Nephron progenitor cell (in vitro differentiated cells): ENCODE measurements at regions not wholly inside any gene's neighbourhood (a gene's known extent, or its start where the extent isn't known, plus 50 kb on each side); places are given as distances from the start of the nearest gene placed in this dataset.

ENCODE experiments used
- DNase-seq: peaks from one replicate; pipeline ENCODE4 v3.0.0; 2021
- H3K27ac Mint-ChIP-seq: 2 replicates; pipeline ENCODE4 v1.8.0; 2021; ENCODE audit warnings: mild to moderate bottlenecking, moderate library complexity, mixed read lengths
- H3K27me3 Mint-ChIP-seq: 2 replicates; pipeline ENCODE4 v1.8.0; 2021; ENCODE audit warnings: mild to moderate bottlenecking, low read depth, mixed read lengths; ENCODE audit not compliant: poor library complexity
- H3K36me3 Mint-ChIP-seq: 2 replicates; pipeline ENCODE4 v1.8.0; 2021; ENCODE audit warnings: low read depth, mixed read lengths
- H3K4me1 Mint-ChIP-seq: 2 replicates; pipeline ENCODE4 v1.8.0; 2021; ENCODE audit warnings: mixed read lengths
- H3K4me3 Mint-ChIP-seq: 2 replicates; pipeline ENCODE4 v1.8.0; 2021; ENCODE audit warnings: mild to moderate bottlenecking, moderate library complexity, mixed read lengths
- H3K9me3 Mint-ChIP-seq: 2 replicates; pipeline ENCODE4 v1.8.0; 2021; ENCODE audit warnings: mild to moderate bottlenecking, moderate library complexity, mixed read lengths
- CTCF ChIP-seq: fragments of 200-600 bp; sonication (generic); IDR thresholded peaks from 2 replicates; pipeline ENCODE4 v1.5.0; 2021; ENCODE audit warnings: antibody characterized with exemption

DNA sequence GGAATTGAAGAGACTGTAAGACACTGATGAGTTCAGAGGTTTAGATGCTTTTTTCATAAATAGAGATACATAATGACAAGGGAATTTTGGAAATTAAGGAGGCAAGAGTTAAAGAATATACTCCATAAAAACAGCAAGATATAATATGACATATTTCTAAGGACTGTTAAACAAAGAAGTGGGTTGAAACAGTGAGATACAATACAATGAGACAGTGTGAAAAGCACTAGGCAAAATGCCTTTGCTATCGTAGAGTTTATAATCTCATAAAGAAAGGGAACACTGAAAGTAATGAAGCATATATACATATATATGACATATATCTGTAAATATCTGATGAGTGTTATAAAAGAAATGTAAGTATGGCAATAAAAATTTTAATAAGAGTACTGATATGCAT is 1496.2 kb downstream of the TECRL start:
- TF ChIP-seq CTCF = no peak
- Mint-ChIP-seq H3K27ac (no peak overlapping the region), H3K4me3 (no peak overlapping the region), H3K9me3 (no peaks in the 10 kb centered on the region), H3K36me3 (no peaks in the 10 kb centered on the region), H3K4me1 (no peaks in the 10 kb centered on the region), H3K27me3 (no peaks in the 10 kb centered on the region)
- no peak for DNase-seq

- Mint-ChIP-seq H3K4me1 (no peaks in the 10 kb centered on the region), H3K27me3 (no peaks in the 10 kb centered on the region), H3K4me3 (no peak overlapping the region), H3K27ac (no peak overlapping the region), H3K36me3 (no peaks in the 10 kb centered on the region), H3K9me3 (no peaks in the 10 kb centered on the region)
- DNase-seq = no peak
- no peak for TF ChIP-seq CTCF
Observed at GRCh38 chr4:62912531-62912930, 1496.7 kb downstream of the TECRL start.

GRCh38 chr4:62909238-62909637 is 1500.0 kb downstream of the TECRL start:
- TF ChIP-seq CTCF = no peak
- DNase-seq = no peak
- Mint-ChIP-seq H3K9me3 (no peaks in the 10 kb centered on the region), H3K36me3 (no peaks in the 10 kb centered on the region), H3K27ac (no peak overlapping the region), H3K27me3 (no peaks in the 10 kb centered on the region), H3K4me3 (no peak overlapping the region), H3K4me1 (no peaks in the 10 kb centered on the region)

- Mint-ChIP-seq H3K36me3 (no peaks in the 10 kb centered on the region), H3K4me3 (no peak overlapping the region), H3K27me3 (peaks cover 3% of the 10 kb centered on the region), H3K27ac (no peak overlapping the region), H3K9me3 (no peaks in the 10 kb centered on the region), H3K4me1 (no peaks in the 10 kb centered on the region)
- no peak for DNase-seq
- TF ChIP-seq CTCF = no peak
Observed at GRCh38 chr4:62901101-62901500, 1508.1 kb downstream of the TECRL start.

GRCh38 chr4:62899646-62900364 is 1509.4 kb downstream of the TECRL start:
- Mint-ChIP-seq H3K27me3 (peaks cover 3% of the 10 kb centered on the region), H3K9me3 (no peaks in the 10 kb centered on the region), H3K27ac (no peak overlapping the region)

More at GRCh38 chr4:62899646-62900364, 1509.4 kb downstream of the TECRL start:
- Mint-ChIP-seq H3K4me3 (no peak overlapping the region), H3K36me3 (no peaks in the 10 kb centered on the region), H3K4me1 (no peaks in the 10 kb centered on the region)
- DNase-seq = no peak
- TF ChIP-seq CTCF = no peak
